Cardiac fibroblast (primary cell): ENCODE measurements at regions not wholly inside any gene's neighbourhood (a gene's known extent, or its start where the extent isn't known, plus 50 kb on each side); places are given as distances from the start of the nearest gene placed in this dataset.

ENCODE experiments used
- DNase-seq, 2 donors: peaks; one replicate each; pipeline versions ENCODE4 v3.0.0 to v3.0.0-alpha.2; 2010; ENCODE audit warnings: low read depth in 2 of 2
- H3K4me3 ChIP-seq, 2 donors: replicated peaks in 1 of 2; 1 replicate in 1 of 2; 2 replicates in 1 of 2; pipeline ENCODE4 v1.5.1; 2011; ENCODE audit warnings: low read depth in 2 of 2, low read length in 2 of 2, mild to moderate bottlenecking in 2 of 2, moderate library complexity in 1 of 2
- TF ChIP-seq, protein P1 (sequence below): IDR thresholded peaks from one replicate; pipeline ENCODE4 v1.5.1; 2011; ENCODE audit warnings: low read depth, mild to moderate bottlenecking, low read length, inconsistent platforms

DNA sequence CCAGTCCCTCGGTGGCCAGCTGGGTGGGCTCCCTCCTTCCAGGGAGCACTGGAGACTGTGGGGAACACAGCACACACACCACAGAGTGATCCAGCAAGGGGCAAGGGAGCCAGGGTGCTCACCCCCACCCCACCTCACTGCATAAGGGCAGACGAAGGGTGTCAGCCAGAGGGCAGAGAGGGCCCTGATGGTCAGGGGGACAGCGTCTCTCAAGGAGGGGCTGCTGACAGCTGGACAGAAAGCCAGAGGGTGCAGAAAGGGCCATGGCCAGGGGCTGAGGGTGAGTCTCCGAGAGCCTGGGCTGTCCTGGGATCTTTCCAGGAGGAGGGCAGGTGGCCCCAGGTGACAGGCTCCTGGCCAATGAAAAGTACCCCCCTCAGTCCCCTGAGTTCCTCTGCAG is 73.4 kb upstream of the PMEPA1 start:
- no peak for DNase-seq
- no peak overlapping the region for H3K4me3 ChIP-seq
- TF ChIP-seq, protein P1, sequence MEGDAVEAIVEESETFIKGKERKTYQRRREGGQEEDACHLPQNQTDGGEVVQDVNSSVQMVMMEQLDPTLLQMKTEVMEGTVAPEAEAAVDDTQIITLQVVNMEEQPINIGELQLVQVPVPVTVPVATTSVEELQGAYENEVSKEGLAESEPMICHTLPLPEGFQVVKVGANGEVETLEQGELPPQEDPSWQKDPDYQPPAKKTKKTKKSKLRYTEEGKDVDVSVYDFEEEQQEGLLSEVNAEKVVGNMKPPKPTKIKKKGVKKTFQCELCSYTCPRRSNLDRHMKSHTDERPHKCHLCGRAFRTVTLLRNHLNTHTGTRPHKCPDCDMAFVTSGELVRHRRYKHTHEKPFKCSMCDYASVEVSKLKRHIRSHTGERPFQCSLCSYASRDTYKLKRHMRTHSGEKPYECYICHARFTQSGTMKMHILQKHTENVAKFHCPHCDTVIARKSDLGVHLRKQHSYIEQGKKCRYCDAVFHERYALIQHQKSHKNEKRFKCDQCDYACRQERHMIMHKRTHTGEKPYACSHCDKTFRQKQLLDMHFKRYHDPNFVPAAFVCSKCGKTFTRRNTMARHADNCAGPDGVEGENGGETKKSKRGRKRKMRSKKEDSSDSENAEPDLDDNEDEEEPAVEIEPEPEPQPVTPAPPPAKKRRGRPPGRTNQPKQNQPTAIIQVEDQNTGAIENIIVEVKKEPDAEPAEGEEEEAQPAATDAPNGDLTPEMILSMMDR, result no peak

DNA sequence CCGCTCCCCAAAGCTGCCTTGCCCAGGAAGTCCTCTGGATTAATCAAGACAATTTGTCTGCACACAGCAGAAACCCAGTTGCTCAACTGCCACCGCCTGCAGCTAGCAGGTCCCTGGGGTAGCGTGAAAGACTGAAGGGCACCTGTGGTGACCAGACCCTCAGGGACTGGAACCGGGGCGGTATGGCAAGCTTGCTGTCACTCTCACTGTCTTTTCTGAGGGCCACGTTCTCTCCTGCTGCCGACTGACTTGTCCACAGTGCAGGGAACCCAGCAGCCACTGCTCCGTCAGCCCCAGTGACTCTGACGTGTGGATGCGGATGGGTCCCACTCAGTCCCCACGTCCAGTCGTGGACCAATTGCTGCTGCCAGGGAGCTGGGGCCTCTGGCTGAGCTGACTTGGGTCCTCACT is 72.8 kb upstream of the PMEPA1 start:
- DNase-seq, result no peak
- no peak overlapping the region for H3K4me3 ChIP-seq
- TF ChIP-seq, protein P1, result no peak

DNA sequence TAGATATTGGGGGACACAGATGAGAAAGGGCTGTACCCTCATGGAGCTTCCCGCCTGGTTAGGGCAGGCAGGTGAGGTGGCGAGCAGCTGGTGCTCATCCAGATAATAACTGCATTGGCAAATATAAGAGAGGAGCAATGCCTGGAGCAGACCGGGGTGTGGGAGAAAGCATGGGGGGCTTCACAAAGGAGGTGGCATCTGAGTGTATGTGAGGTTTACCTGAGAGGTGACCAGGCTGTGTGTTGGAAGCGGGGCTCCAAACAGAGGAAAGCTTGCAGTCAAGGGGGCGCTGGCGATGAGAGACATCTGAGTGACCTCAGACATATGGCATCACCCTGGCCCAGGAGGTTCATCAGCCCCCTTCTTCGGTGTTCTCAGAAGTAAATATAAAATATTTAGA is 72.1 kb upstream of the PMEPA1 start:
- TF ChIP-seq, protein P1, result no peak
- no peak for DNase-seq

GRCh38 chr20:57780906-57781305 is 71.1 kb upstream of the PMEPA1 start:
- TF ChIP-seq, protein P1, result no peak
- no peak for DNase-seq

More for the DNA sequence above, 72.1 kb upstream of the PMEPA1 start:
- H3K4me3 ChIP-seq, result no peak overlapping the region

DNA sequence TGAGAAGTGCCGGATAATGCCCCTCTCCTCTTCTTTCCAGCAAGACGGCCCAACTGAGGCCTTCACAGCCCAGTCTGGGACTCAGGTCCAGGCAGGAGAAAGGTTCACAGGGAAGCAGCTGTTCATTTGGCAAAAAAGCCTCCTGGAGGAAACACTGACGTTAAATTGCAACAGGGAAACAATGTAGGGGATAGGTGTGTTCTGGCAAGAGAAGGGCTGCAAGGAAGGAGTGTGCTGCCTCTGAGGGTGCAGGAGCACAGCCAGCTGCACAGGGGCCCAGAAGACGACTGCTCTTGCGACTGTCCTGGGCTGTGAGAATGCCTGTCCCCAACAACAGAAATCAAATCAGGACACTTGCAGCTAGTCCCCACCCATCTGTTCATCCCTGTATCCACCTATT is 70.6 kb upstream of the PMEPA1 start:
- no peak for DNase-seq
- TF ChIP-seq, protein P1, result no peak
- no peak overlapping the region for H3K4me3 ChIP-seq

More at GRCh38 chr20:57780906-57781305, 71.1 kb upstream of the PMEPA1 start:
- no peak overlapping the region for H3K4me3 ChIP-seq

DNA sequence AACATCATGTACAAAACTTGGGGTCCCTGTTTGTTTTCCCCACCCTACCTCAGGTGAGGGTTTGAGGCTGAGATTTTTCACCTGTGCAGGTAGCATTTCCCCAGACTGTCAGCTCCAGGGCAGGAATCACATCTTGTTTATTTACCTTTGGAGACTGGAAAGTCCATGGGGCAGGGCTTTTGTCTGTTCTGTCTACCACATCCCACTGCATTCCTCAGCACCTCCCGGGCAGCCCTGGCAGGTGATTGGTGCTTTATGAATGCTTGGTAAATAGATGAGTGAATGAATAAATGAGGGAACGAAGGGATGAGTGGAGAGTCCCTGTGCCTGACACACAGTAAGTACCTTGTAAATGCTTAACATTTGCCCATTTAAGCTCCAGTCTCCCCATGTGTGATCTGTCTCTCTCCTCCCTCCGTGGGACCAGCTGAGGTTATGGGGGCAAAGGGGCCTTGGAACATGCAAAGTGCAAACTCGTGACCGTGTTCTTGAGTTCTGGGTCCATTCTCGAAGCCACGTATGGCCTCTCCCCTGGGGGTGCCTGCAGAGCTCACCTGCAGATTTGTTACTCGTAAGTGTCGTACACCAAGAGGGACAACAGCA is 69.7 kb upstream of the PMEPA1 start:
- DNase-seq, result no peak
- TF ChIP-seq, protein P1, result no peak

GRCh38 chr20:57777911-57778310 is 68.1 kb upstream of the PMEPA1 start:
- TF ChIP-seq, protein P1, result no peak
- DNase-seq, result no peak
- no peak overlapping the region for H3K4me3 ChIP-seq

More for the DNA sequence above, 69.7 kb upstream of the PMEPA1 start:
- no peak overlapping the region for H3K4me3 ChIP-seq
